Right renal pelvis (tissue), 4 donors: ENCODE measurements at regions not wholly inside any gene's neighbourhood (a gene's known extent, or its start where the extent isn't known, plus 50 kb on each side); places are given as distances from the start of the nearest gene placed in this dataset.

ENCODE experiments used
- DNase-seq, 4 donors: peaks; one replicate each; pipeline ENCODE4 v3.0.0-alpha.2; 2013; ENCODE audit warnings: low read depth in 4 of 4, low spot score in 3 of 4, missing footprints in 1 of 4

DNA sequence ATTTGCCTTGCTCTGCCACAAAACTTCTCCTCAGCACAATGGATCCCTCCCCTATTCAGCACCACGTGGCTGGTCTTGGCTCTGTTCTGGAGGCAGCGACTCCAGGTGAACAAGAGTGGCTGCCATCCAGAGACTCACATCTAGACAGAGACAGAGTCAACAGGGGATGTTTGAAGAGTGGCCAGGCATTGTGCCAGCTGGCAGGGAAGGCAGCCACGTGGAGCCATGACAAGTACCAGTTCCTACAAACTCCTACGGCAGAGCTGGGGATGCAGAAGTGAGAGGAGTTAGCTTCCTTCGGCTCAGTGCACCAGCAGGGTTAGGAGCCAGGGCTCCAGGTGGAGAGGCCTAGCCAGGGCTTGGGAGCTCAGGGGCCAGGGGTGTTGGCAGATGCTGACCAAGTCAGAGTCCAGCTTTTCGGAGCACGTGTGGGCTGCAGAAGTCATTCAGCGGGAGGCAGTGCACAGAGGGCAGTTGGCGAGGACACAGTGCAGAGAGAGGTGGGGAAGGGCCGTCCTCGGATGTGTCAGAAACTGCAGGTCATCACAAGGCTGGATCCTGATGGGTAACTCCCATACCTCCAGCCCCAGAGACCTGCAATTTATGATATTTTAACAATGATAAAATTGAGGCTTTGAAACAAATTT, 171.7 kb upstream of the PDE10A start:
- no peak for DNase-seq

DNA sequence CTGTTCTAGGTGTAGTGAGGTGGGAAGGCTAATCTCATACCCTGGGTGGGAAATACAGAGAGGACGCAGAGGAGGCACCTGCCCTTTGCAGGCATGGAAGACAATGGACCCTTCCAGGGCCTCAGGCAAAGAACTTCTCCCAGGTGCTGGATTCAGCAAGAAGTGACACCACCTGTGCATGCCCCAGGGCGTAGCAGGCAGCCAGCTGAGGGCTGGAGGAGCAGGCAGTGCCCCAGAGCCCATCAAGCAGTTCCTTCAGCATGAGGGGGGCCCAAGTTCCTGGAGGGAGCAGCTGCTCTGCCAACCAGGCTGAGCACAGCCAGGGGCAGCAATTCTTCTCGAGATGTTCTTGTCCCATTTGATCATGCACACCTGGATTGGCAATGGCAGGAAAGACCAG, 170.3 kb upstream of the PDE10A start:
- DNase-seq, result no peak

DNA sequence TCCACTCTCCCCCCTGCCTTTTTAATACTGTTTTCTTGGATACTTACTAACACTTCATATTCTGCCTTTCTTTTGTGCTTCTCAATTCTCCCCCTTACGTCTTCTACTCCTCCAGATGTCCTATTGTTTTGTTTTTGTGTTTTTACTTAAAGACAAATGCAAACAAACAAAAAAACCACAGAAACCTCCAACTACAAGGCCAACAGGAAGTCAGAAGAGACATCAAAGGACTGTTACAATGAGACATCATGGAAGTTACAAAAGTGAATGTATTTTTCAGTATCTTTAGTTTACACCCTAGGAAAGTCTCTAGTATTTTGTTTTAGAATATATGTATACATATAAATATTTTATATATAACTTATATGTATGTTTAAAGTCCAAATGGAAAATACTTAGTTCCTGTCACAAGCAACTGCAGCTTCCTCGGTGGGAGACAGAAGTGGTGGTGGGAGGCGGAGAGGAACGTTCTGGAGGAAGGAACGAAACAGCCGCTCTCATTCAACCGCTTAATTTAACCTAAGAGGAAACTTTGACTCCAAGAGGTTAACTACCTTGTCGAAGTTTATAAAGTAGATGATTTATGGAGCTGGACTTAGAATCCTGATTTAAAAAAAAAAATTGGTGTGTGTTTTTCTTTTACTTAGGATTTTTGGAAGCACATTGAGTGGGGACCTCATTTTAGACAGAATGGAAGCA, 168.9 kb upstream of the PDE10A start:
- no peak for DNase-seq

DNA sequence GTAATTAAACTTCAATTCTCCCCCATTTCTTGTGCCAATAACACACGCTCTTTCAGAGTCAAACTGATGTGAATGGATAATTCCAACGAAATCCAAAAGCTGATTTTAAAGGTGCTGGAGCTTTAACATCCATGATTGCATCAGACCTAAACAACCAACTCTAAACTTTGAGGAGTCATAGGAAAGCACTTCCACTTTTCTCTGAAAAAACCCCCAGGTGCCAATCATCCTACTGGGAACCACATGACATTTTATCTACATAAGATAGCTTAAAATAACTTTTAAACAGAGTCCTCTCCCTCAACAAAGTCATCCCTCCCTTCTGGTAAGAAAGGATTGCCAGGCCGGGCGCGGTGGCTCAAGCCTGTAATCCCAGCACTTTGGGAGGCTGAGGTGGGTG, 167.7 kb upstream of the PDE10A start:
- DNase-seq, result no peak

DNA sequence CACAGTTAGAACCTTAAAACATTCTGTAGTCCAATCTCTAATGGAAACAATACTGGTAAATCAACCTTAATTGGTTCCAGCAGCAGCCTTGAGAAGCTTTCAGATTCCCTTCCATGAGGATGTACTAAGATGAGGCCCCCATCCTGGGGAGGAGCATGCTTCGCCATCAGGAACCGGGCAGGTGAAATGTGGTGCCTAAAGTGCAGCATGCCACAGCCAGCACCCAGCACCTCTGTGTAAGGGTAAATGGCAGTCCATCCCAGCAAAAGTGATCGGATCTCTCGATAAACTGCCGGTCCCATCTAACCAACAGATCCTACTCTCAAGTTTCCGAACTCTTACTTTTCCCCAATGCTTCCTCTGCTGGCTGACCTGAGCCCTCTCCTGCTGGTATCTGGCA, 166.3 kb upstream of the PDE10A start:
- no peak for DNase-seq

DNA sequence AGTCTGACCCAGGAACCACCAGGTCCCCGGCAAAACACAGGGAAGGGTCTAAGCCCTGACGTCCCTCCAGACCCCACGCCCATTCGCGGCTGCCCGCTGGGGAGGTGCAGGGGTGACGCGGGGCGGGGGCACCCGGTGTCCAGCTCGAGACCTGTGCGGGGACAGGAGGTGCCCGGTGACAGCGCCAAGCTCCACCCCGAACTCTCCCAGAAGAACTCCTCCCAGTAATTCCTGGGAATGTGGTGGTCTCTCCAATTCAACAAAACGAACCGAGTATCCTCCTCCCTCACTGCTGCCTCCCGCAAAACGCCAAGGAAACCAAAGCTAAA, 164.1 kb upstream of the PDE10A start:
- DNase-seq, result no peak

DNA sequence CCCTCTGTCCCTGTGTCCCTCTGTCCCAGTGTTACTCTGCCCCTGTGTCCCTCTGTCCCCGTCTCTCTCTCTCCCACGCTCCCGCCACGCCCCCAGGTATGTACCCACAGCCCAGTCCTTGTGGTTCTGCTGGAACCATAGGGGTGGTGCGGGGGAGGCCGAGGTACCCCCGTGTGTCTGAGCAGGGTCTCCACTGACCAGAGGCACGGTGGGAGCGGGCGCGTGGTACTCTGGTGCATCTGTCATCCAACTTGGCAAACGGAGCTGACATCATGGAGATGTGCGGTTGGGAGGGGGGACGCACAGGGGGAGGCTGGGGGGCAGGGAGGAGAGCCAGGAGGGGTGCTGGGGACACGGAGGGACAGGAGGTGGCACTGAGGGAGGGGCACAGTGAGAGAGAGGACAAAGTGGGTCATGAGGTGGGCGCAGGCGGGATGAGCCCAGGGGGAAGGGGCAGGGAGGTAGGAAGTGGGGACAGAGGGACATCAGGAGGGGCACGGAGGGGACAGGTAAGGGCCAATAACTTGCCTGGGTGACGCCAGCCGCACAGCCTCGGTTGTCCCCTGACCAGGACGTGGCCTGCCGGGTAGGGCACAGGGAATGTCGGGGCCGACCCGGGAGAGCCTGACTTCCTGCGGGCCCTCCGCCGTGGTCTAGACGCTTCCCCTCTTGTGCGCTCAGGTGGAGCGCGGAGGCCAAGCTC, 163.6 kb upstream of the PDE10A start:
- DNase-seq, result no peak

DNA sequence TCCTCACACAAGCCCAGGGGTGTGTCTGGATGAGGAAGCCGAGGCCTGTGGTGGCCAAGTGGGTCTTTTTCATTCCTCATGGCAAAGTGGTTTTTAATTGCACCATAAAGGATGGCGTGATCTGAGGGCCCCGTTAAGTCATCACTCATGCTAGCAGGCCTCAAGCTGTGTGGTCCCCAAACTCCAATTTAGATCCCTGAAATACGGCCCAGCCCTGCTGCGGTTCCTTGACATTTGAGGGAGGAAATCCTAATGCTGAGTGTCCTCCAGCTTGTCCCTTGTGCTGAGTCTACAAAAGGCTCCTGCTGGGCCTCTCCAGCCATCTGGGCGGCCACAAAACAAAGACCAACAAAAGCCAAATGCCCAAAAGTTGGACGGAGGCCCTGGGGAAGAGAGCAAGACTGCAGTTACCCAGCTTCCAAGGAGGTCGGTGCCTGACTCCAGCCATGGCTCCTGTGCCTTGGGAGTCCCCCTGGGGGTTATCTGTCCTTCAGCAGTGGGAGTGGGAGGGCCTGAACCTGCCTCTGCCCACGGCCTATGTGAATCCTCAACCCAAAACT, 162.3 kb upstream of the PDE10A start:
- no peak for DNase-seq

DNA sequence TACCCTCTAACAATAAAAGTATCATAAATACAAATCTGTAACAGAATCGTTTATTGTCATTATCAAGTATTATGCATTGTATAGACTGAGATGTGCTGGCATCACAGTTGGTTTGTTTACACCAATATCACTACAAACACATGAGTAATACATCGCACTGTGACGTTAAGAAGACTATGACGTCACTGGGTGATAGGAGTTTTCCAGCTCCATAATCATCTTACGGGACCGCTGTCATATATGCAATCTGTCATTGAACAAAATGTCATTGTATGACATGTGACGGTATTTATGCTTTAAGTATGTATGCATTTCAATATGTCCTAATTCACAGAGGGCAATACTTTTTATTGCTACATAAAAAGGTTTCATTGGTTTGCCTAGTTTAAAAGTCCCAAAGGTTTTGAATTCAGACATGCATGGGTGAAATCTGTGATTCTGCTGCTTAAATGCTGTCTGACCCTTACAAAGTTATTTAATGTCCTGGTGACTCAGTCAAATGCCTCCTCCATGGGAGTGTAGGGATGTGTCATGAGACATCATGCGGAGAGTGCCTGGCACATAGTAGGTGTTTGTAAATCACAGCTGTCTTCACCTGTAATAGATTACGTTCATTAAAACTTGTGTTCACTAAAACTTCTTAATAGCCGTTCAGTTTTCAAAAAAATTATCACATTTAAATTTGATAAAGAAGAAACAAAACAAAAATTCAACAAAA, 160.7 kb upstream of the PDE10A start:
- no peak for DNase-seq

DNA sequence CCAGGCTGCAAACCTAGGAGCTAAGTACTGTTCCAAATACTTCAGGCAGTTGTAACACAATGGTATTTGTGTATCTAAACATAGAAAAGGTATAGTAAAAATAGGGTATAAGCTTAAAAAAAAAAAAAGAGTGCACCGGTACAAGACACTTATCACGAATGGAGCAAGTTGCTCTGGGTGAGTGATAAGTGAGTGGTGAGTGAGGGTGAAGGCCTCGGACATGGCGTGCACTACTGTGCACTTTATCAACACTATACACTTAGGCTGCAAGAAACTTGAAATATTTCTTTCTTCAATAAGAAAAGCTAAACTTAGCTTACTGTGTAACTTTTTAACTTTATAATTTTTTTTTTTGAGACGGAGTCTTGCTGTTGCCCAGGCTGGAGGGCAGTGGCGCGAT, 159.5 kb upstream of the PDE10A start:
- no peak for DNase-seq

DNA sequence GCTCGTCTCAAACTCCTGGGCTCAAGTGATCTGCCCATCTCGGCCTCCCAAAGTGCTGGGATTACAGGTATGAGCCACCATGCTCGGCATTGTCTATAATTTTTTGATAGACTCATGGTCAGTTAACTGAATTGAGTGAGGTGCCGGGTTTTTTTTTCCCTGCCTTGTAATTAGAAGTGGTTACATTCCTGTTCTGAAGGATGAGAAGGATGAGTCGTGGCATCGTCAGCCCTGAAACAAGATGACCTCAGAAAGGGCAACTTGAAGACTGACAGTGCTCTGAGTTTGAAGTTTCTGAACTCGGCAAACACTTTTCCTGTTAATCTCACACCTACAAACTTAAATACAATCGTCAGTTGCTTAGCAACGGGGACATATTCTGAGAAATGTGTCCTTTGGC, 158.7 kb upstream of the PDE10A start:
- no peak for DNase-seq

DNA sequence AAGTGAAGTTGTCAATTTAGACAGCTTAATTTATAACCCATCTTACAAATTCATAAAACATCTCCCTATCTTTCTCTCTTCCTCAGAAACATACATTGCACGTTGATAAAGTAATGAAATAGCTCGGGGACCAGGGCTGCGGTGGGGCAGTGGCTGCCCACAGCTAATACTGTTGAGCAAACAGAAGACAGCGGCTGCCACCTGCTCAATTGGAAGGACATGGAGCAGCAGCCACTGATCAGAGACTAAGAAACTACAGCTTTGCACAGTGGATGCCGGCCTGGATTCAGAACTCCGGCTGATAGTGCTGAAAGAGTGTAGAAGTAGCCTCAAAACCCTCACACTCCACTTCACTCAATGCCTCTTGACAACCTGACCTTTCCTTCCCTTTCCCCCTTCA, 157.9 kb upstream of the PDE10A start:
- DNase-seq, result no peak

DNA sequence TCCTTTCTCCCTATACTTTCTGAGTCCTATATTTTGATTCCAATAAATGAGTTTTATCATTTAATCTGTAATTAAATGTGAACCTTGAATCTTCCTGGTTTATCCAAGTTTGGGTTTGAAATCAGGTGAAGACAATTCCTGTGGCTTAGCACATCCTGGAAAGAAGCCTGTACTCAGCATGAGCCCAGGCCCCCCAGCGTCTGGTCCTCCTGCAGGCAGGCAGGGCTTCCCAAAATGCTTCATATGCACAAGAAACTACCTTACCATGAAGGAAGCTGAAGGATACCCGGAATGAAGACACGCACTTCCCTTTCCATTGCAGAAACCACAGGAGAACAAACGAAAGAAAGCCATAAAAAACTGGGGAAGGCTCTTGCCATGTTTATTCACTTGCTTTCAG, 157.4 kb upstream of the PDE10A start:
- DNase-seq, result no peak

DNA sequence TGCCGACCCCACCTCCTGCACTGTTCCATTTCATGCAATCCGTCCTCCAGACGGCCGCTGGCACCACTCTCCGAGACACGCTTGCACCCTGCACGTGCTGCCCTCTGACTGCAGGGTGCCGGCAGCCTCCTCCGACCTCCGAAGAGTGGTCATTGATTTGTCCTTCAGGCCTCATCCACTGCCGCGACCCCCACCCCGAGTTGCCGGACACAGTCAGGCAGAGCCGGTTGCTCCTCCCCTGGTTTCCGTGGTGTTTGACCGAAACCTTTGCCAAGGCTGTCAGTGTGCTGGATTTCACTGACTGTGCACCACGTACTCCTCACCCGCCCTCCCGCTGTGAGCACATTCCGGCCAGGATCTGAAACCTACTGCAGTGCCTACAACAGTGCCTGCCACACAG, 156.4 kb upstream of the PDE10A start:
- no peak for DNase-seq

DNA sequence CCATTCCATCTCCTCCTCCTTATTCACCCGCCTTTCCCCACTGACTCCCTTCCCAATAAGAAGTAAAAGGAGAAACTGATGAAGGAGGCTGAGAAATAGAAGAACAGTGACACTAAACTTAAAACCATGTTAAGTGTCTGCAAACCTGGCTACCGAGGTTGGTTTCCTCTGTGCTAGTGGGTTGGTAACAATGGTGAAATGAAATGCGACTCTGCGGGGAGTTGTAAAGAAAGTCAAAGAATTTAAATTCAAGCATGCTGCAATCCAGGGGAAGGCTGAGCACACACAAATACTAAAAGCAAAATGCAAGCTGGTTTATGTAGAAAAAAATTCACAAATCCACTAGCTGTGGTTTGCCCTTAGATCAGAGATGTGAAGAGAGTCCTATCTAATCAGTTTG, 155.2 kb upstream of the PDE10A start:
- no peak for DNase-seq

DNA sequence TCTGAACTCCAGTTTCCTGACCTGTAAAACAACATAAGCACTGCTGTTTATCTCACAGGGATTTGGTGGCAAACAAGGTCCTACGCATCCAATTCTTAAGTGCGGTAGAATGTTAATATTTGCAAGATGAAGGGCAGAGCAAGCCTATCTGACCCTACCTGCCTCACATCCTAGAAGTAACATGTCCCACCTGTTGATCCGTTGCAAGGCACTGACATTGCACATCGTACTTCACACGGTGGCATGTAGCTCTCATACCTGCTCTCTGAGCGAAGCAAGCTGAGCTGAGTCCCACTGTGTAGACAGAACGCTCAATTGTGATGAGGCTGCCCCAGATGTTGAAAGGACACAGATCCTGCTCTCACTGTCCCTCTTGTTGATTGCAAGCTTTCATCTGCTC, 154.7 kb upstream of the PDE10A start:
- no peak for DNase-seq

DNA sequence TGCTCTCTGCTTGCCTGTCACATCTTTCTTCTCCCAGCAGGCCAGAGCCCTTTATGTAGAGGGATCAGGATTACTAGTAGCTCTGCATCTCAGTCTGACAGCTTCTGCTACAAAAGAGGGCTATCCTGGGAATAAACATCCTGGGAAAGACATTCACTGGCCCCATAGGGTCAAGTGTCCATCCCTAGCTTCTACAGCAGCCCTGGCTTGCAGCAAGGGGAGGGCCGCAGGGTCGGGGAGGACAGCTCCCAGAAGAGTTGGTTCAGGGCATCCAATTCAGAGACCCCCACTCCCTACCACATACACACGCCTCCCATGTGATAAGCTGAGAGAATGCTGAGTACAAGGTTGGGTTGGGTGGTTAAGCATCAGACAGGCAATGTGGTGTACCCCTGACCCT, 154.1 kb upstream of the PDE10A start:
- no peak for DNase-seq

DNA sequence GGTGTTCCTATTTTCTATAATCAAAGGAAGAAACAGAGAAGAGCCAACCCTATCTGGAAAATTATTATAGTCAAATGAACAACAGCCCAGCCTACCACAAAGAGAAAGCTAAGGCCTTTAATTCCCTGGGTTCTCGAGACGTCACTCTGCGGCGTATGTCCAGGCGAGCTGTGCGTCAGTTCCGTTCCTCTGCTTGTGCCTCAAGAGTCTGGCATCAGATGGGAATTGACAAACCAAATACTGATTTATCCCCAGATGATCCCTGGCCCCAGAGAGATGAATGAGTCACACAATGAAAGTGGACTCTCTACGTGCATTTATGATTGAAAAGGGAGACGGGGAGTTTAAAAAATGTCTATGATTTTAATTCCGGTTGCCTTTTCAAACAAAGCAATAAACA, 151.6 kb upstream of the PDE10A start:
- DNase-seq, result no peak

DNA sequence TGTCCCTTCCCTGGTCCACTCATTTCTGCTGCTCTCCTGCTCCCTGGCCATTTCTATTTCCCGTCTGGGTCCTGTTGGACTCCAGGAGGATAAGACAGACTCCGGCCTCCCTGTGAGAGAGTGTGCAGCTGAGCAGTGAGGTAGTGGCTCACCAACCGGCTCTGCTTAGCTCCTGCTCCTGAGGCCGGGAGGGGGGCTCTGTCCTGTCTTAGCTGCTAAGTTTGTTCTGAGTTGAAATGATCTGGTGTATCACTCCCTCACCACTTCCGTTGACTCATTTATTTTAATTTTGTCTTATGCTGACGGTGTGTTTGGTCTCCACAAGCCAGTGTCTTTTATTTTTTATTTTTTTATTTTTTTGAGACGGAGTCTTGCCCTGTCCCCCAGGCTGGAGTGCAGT, 148.5 kb upstream of the PDE10A start:
- no peak for DNase-seq

DNA sequence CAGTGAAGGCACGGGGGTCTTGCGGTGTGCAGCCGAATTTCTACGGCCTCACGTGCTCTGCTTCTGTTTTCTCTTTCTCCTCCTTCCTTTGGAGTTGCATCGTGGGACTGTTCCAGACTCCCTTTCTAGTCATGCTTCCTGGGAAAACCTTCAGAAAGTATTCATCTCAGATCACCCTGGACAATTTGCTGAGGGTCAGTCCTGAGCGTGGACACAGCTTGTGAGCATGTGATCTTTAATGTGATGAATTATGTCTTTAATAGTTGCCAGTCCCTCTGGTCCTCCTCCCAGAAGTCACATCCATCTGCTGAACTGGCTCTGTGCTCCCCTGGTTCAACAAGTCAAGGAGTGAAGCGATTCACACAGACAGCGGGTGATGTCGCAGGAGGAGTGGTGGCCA, 145.0 kb upstream of the PDE10A start:
- no peak for DNase-seq

DNA sequence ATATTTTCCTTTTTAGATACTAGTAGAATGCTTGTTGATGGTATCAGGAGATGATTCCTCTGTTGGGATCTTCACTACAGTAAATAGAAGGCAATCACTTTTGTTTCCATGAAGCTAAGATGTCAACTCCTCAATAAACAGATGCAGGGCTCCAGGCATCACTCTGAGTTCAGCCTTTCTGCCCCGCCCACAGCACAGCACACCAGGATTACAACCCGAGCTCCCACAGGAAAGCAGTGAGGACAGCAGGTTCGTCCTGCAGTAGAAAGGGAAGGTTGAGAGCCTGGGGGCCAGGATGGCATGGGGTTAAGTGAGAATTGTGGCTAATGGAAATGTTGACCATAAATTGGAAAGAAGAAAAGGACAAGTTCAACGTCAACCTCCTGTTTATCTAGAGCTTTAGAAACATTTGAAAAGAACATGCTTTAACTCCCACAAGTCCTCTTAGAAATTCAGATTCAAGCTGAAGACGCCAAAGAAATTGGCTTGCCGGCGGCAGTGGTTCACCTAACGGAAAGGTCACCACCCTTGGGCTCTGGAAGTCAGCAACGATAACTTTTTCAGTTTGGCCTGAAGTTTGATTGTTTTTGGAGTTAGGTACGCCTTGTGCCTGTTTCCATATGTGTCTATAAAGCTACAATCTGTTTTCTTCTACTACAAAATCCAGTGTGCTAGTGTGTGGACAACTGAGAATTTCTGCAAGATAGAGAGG, 144.4 kb upstream of the PDE10A start:
- DNase-seq, result no peak
